VCaP (cell line): ENCODE measurements at regions not wholly inside any gene's neighbourhood (a gene's known extent, or its start where the extent isn't known, plus 50 kb on each side); places are given as distances from the start of the nearest gene placed in this dataset.

Experiments
- H3K27ac ChIP-seq: fragments of 450-650 bp; 2 replicates; pipeline ENCODE4 v1.5.1; 2017
- CTCF ChIP-seq: fragments of 450-650 bp; conservative IDR thresholded peaks from 2 replicates; pipeline ENCODE4 v1.5.1; 2017; ENCODE audit warnings: mild to moderate bottlenecking, moderate library complexity

DNA sequence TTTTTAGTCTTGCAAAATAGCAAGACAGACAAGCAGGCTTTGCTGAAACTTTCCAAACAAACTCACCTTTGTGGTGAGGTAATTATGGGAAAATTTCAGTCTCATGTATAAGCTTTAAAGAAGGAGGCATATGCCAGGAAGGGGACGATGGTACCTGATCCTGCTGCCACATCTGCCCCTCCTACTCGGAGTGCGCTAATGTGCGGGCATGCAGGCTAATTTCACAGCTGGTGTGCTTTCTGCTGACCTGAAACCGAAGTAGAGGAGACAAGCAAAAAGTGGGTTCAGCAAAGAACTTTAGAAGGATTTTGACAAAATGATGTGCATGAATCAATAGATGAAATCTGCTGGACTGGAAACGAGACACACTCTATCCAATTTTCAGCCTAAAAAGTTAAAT is 117.1 kb upstream of the IRX4 start:
- no peak for TF ChIP-seq CTCF

DNA sequence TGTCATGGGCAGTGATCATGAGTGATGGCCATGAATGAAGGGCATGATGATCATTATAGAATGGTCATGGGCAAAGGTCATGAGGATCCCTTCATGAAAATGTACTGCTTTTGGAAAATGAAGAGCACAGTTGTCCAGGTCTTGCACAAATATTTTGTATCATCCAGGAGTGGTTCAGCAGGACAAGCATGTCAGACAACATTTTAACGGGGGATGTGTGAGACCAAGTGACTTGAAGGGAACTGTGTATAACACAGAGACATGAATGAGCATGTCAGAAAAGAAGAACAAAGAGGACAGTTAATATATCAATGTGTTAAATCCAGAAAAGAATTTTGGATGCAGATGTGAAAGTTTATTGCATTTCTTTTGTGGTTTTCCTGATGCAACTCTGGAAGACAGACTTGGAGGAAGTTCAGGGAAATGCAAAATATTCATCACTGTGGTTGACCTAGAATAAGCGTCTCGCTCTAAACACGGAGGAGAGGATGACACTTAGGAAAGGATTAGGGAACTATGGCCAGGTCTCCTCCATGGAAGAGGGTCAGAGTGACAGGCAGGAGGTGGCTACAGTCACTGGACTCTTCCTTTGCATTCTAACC is 116.1 kb upstream of the IRX4 start:
- TF ChIP-seq CTCF = no peak
- H3K27ac ChIP-seq = no peak overlapping the region

More for the DNA sequence above, 117.1 kb upstream of the IRX4 start:
- no peak overlapping the region for H3K27ac ChIP-seq

- H3K27ac ChIP-seq = no peak overlapping the region
- TF ChIP-seq CTCF = no peak
Measured at GRCh38 chr5:1998348-1998669, 115.6 kb upstream of the IRX4 start.

DNA sequence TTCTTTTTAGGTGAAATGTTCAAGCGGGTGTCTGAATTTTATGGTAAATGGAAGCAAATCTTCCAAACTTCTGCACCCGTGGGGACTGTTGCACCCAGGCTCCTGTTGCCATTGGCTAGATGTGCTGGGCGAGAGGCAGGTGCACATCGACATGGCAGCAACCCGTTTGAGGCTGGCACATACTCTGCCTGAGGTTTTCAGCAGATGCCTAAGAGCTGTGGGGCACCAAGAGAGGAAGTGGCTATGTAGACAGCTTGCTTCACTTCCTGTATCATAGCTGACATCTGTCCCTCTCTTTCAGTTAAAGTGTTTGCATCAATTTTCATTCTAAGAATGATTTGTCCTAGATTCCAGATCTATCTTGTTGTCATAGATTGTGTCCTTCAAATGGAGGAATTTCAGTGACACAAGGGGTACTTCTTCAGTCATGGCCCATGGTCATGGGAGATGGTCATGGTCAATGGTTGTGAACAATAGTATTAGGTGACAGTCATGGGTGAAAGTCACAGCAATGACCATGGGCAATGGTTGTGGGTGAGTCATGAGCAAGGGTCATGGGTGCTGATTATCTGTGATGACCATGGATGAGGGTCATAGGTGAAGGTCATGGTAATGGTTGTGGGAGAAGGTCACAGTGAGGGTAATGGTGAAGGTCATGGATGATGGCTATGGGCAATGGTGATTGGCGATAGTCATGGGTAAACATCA is 115.1 kb upstream of the IRX4 start:
- TF ChIP-seq CTCF = no peak

GRCh38 chr5:1995491-1995890 is 112.8 kb upstream of the IRX4 start:
- H3K27ac ChIP-seq = no peak overlapping the region
- TF ChIP-seq CTCF = no peak

More for the DNA sequence above, 115.1 kb upstream of the IRX4 start:
- H3K27ac ChIP-seq = no peak overlapping the region

DNA sequence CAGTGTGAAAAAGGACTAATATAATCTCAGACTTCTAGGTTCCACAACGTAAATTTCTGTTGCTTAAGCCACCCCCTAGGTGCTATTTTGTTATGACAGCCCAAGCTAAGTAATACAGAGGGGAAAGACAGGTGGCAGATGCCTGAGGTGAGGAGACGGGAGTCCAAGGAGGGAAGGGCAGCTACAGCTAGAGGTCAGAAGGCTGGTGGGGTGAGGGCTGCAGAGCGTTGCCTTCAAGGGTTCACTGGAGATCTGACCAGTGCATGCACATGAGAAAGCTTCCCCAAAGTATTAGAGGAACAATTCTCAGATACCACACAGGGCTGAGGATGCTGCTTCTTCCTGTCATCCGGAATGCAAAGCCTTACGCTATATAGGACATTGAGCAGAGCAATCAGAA is 104.7 kb upstream of the IRX4 start:
- no peak for TF ChIP-seq CTCF
- no peak overlapping the region for H3K27ac ChIP-seq

- no peak overlapping the region for H3K27ac ChIP-seq
- no peak for TF ChIP-seq CTCF
Measured at GRCh38 chr5:1985781-1986180, 103.1 kb upstream of the IRX4 start.
